Cerebellar nuclear complex (tissue), 1 donor: ENCODE measurements at regions not wholly inside any gene's neighbourhood (a gene's known extent, or its start where the extent isn't known, plus 50 kb on each side); places are given as distances from the start of the nearest gene placed in this dataset.
"Not testable (repeated sequence)": the region's sequence is repeated elsewhere in the genome, so short reads cannot be mapped to it uniquely, and the experiment has no call there.

Source experiments
- DNase-seq, 2 experiments: peaks; one replicate each; lab custom pipeline; 2025; lab: John Stamatoyannopoulos, UW

GRCh38 chr4:79747252-79747651 lies 325.8 kb downstream of the ANTXR2 start:
- no peak for DNase-seq

- no peak for DNase-seq
These were observed 330.0 kb downstream of the ANTXR2 start for GRCh38 chr4:79743014-79743413.

GRCh38 chr4:79739912-79740311 lies 331.9 kb upstream of the GK2 start:
- no peak for DNase-seq

- DNase-seq = no peak
These were observed 315.5 kb upstream of the GK2 start for GRCh38 chr4:79723507-79723906.

GRCh38 chr4:79700356-79700755 lies 292.3 kb upstream of the GK2 start:
- no peak for DNase-seq

- DNase-seq = no peak
These were observed 289.4 kb upstream of the GK2 start for GRCh38 chr4:79697444-79697843.

GRCh38 chr4:79696534-79696933 lies 288.5 kb upstream of the GK2 start:
- not testable (repeated sequence) for DNase-seq

GRCh38 chr4:79695848-79696247 lies 287.8 kb upstream of the GK2 start:
- DNase-seq = no peak

GRCh38 chr4:79689740-79690139 lies 281.7 kb upstream of the GK2 start:
- no peak for DNase-seq

GRCh38 chr4:79688691-79689090 lies 280.7 kb upstream of the GK2 start:
- no peak for DNase-seq

GRCh38 chr4:79687006-79687405 lies 279.0 kb upstream of the GK2 start:
- no peak for DNase-seq

GRCh38 chr4:79685542-79685941 lies 277.5 kb upstream of the GK2 start:
- DNase-seq = no peak

GRCh38 chr4:79684516-79684915 lies 276.5 kb upstream of the GK2 start:
- no peak for DNase-seq

- no peak for DNase-seq
These were observed 274.9 kb upstream of the GK2 start for GRCh38 chr4:79682801-79683530.

GRCh38 chr4:79682161-79682560 lies 274.1 kb upstream of the GK2 start:
- DNase-seq = no peak

- DNase-seq = no peak
These were observed 271.8 kb upstream of the GK2 start for GRCh38 chr4:79679859-79680258.

- DNase-seq = no peak
These were observed 270.6 kb upstream of the GK2 start for GRCh38 chr4:79678472-79679202.

- no peak for DNase-seq
These were observed 268.7 kb upstream of the GK2 start for GRCh38 chr4:79676705-79677104.

GRCh38 chr4:79674906-79675305 lies 266.9 kb upstream of the GK2 start:
- DNase-seq = not testable (repeated sequence)

- no peak for DNase-seq
These were observed 265.9 kb upstream of the GK2 start for GRCh38 chr4:79673898-79674297.

- no peak for DNase-seq
These were observed 265.3 kb upstream of the GK2 start for GRCh38 chr4:79673377-79673776.

- DNase-seq = no peak
These were observed 258.8 kb upstream of the GK2 start for GRCh38 chr4:79666875-79667274.

- no peak for DNase-seq
These were observed 258.1 kb upstream of the GK2 start for GRCh38 chr4:79666112-79666511.

- no peak for DNase-seq
These were observed 255.8 kb upstream of the GK2 start for GRCh38 chr4:79663865-79664264.
